DND-41 (cell line): ENCODE measurements at regions not wholly inside any gene's neighbourhood (a gene's known extent, or its start where the extent isn't known, plus 50 kb on each side); places are given as distances from the start of the nearest gene placed in this dataset.

Experiments
- ATAC-seq: fragments of 200-7000 bp; cut with Tn5 transposase; 3 replicates; pipeline ENCODE4 v1.9.1; 2021; ENCODE audit warnings: low read depth; ENCODE audit not compliant: insufficient read depth
- DNase-seq: peaks from one replicate; pipeline ENCODE4 v3.0.0-alpha.2; 2020
- H2AFZ ChIP-seq: 2 replicates; pipeline ENCODE4 v1.6.0; 2012; ENCODE audit warnings: low read depth, low read length
- H3K27ac ChIP-seq: 2 replicates; pipeline ENCODE4 v1.5.1; 2012; ENCODE audit warnings: low read length, inconsistent platforms
- H3K27me3 ChIP-seq: fragments of 200-600 bp; sonication (generic); 2 replicates; pipeline ENCODE4 v1.6.0; 2012; ENCODE audit warnings: low read length, mild to moderate bottlenecking, inconsistent platforms; ENCODE audit not compliant: insufficient read depth, poor library complexity
- H3K36me3 ChIP-seq: 2 replicates; pipeline ENCODE4 v1.5.1; 2012; ENCODE audit warnings: low read length, inconsistent platforms; ENCODE audit not compliant: insufficient read depth
- H3K4me1 ChIP-seq: 2 replicates; pipeline ENCODE4 v1.5.1; 2012; ENCODE audit warnings: mild to moderate bottlenecking, low read length; ENCODE audit not compliant: insufficient read depth
- H3K4me2 ChIP-seq: 2 replicates; pipeline ENCODE4 v1.6.0; 2012; ENCODE audit warnings: mild to moderate bottlenecking, moderate library complexity, low read length, inconsistent platforms; ENCODE audit not compliant: insufficient read depth
- H3K4me3 ChIP-seq, 2 experiments: fragments of 200-600 bp in 1 of 2; shearing (Covaris generic) in 1 of 2; 2 replicates each; pipeline ENCODE4 v1.5.1; 2012 to 2016; ENCODE audit warnings: inconsistent platforms in 2 of 2, low read length in 2 of 2, mild to moderate bottlenecking in 2 of 2, low read depth in 1 of 2, moderate library complexity in 1 of 2
- H3K79me2 ChIP-seq: 2 replicates; pipeline ENCODE4 v1.6.0; 2012; ENCODE audit warnings: low read length, inconsistent platforms; ENCODE audit not compliant: insufficient read depth
- H3K9ac ChIP-seq: 2 replicates; pipeline ENCODE4 v1.6.0; 2012; ENCODE audit warnings: low read depth, mild to moderate bottlenecking, inconsistent platforms, low read length, moderate library complexity
- H3K9me3 ChIP-seq: 2 replicates; pipeline ENCODE4 v1.5.1; 2012; ENCODE audit warnings: low read length, moderate library complexity, mild to moderate bottlenecking, inconsistent platforms; ENCODE audit not compliant: insufficient read depth, severe bottlenecking
- H4K20me1 ChIP-seq: 2 replicates; pipeline ENCODE4 v1.6.0; 2012; ENCODE audit warnings: low read length; ENCODE audit not compliant: insufficient read depth
- CTCF ChIP-seq: IDR thresholded peaks from 2 replicates; pipeline ENCODE4 v1.5.1; 2012; ENCODE audit warnings: borderline replicate concordance, low read length, moderate library complexity, mild to moderate bottlenecking; ENCODE audit not compliant: poor library complexity, severe bottlenecking; ENCODE audit errors: extremely low read depth
- EZH2 ChIP-seq: IDR thresholded peaks from 3 replicates; pipeline ENCODE4 v1.6.1; 2012; ENCODE audit warnings: borderline replicate concordance, low read depth, mild to moderate bottlenecking, moderate library complexity, low read length, inconsistent platforms; ENCODE audit not compliant: severe bottlenecking

- no peak overlapping the region for H3K4me3 ChIP-seq
- no peaks in the 10 kb centered on the region for H3K79me2 ChIP-seq
- no peak for ATAC-seq
- no peak overlapping the region for H2AFZ ChIP-seq
- no peak overlapping the region for H3K4me2 ChIP-seq
- H4K20me1 ChIP-seq: no peaks in the 10 kb centered on the region
- no peaks in the 10 kb centered on the region for H3K4me1 ChIP-seq
- H3K27ac ChIP-seq: no peak overlapping the region
- H3K9ac ChIP-seq: no peak overlapping the region
- no peaks in the 10 kb centered on the region for H3K36me3 ChIP-seq
- no peak for DNase-seq
- H3K9me3 ChIP-seq: no peaks in the 10 kb centered on the region
- H3K27me3 ChIP-seq: no peaks in the 10 kb centered on the region
- TF ChIP-seq EZH2: no peak
These were observed 1292.0 kb downstream of the XPNPEP1 start for GRCh38 chr10:108631332-108631731.

DNA sequence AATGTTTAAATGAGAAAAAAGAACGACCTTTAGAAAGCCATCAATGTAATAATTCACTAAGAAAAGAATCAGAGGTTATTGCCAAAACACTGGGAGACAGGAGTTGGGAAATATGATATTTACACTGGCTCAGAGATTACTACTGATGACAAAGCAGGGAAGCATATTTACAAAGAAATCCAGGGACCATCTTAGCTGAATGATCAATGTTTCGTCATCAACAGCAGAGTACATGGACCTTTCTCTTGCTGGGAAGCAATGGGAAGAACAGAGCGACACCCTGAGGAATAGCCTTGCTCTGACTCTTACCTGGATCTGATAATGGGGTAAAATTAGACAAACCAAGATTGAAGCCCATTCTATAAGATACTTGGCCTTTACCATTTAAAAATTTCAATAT is 1293.5 kb downstream of the XPNPEP1 start:
- DNase-seq: no peak
- Histone ChIP-seq H3K4me2 (no peak overlapping the region), H3K4me3 (no peak overlapping the region)

GRCh38 chr10:108624052-108624451 is 1299.3 kb downstream of the XPNPEP1 start:
- no peaks in the 10 kb centered on the region for H3K27me3 ChIP-seq
- H3K9ac ChIP-seq: no peak overlapping the region
- no peaks in the 10 kb centered on the region for H3K9me3 ChIP-seq
- H3K27ac ChIP-seq: no peak overlapping the region
- H4K20me1 ChIP-seq: no peaks in the 10 kb centered on the region
- H3K4me1 ChIP-seq: no peaks in the 10 kb centered on the region
- no peak for ATAC-seq
- H2AFZ ChIP-seq: no peak overlapping the region
- TF ChIP-seq EZH2: no peak
- TF ChIP-seq CTCF: no peak
- no peak overlapping the region for H3K4me3 ChIP-seq
- H3K36me3 ChIP-seq: no peaks in the 10 kb centered on the region
- H3K79me2 ChIP-seq: no peaks in the 10 kb centered on the region
- H3K4me2 ChIP-seq: no peak overlapping the region
- DNase-seq: no peak

More for the DNA sequence above, 1293.5 kb downstream of the XPNPEP1 start:
- Histone ChIP-seq H3K27me3 (no peaks in the 10 kb centered on the region), H4K20me1 (no peaks in the 10 kb centered on the region), H3K79me2 (no peaks in the 10 kb centered on the region), H2AFZ (no peak overlapping the region), H3K4me1 (no peaks in the 10 kb centered on the region), H3K36me3 (no peaks in the 10 kb centered on the region), H3K27ac (no peak overlapping the region), H3K9me3 (no peaks in the 10 kb centered on the region), H3K9ac (no peak overlapping the region)
- ATAC-seq: no peak
- TF ChIP-seq EZH2 (no peak), CTCF (no peak)

DNA sequence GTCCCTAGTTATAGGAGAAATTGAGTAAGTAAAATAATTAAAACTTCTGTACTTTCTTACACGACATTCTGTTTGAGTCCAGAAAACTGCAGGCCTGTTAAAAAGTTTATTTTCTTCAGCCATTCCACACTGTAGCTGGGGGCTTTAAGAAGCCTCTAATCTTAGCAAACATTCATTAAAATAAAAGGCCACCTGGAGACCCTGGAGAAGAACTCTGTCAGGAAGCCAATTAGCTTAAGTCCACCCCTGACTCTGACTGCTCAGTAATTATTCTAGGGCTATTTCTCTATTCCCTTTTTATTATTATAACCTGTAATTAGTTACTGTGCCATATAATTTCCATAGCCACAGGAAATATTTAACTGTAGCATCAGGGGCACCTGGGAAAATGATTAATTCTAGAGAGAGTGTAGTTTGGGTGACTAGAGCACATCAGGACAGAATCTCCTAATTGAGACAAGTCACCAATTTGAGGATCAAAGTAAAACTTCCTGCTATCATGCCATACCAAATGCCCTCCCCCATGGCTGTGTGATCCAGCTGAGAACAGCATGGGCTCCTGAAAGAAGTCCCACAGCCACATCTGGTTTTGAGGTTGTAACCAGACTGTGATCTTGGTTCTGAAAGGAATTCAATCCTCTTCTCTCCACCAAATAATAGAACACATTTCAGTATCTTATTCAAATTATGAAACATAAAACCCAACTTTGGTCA is 1302.3 kb downstream of the XPNPEP1 start:
- H3K9me3 ChIP-seq: no peaks in the 10 kb centered on the region
- no peaks in the 10 kb centered on the region for H4K20me1 ChIP-seq
- no peak overlapping the region for H3K9ac ChIP-seq
- H3K4me2 ChIP-seq: no peak overlapping the region
- no peak for DNase-seq
- H3K4me1 ChIP-seq: no peaks in the 10 kb centered on the region
- no peaks in the 10 kb centered on the region for H3K36me3 ChIP-seq
- no peak for ATAC-seq
- TF ChIP-seq CTCF (no peak), EZH2 (no peak)
- H3K27me3 ChIP-seq: no peaks in the 10 kb centered on the region
- no peak overlapping the region for H3K4me3 ChIP-seq
- H2AFZ ChIP-seq: no peak overlapping the region
- no peak overlapping the region for H3K27ac ChIP-seq
- no peaks in the 10 kb centered on the region for H3K79me2 ChIP-seq
